ENCODE measurements at regions not wholly inside any gene's neighbourhood (a gene's known extent, or its start where the extent isn't known, plus 50 kb on each side); places are given as distances from the start of the nearest gene placed in this dataset.

- no peaks in the 10 kb centered on the region for H3K4me1 ChIP-seq (ENCODE audit: insufficient read depth)
- 38 to 42% methylated on average over 3 of the region's 3 CpGs for WGBS, 2 experiments (ENCODE audit: low coverage in 1 of 2, low lambda C conversion rate in 2 of 2, missing lambda C conversion rate in 2 of 2)
These were observed 1313.3 kb downstream of the ROBO2 start for GRCh38 chr3:78353231-78353630.

DNA sequence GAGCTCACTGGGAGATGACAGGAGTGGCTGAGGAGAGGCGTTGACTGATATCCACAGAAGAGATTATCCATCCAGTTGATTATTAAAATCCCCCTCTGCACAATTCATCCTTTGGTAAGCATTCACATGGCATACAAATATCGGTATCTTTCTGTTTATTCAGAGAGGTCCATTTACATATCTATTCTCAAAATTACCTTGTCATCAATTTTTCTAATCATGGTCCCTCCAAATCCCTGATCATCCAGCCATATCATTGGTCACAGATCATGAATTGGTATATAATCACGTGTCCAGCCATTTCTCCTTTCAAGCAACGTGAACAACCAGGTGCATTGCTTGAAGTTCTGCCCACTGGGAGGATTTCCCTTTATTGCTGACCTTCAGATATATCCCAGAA is 1321.0 kb downstream of the ROBO2 start:
- Histone ChIP-seq H3K36me3 (ENCODE audit: low read depth) (no peaks in the 10 kb centered on the region), H3K9me3 (ENCODE audit: low read depth) (no peaks in the 10 kb centered on the region), H3K4me2 (ENCODE audit: unreplicated experiment) (no peak overlapping the region), H3K4me1 (ENCODE audit: insufficient read depth) (no peaks in the 10 kb centered on the region), H3K27me3 (replicated peaks; ENCODE audit: insufficient read depth) (no peaks in the 10 kb centered on the region), H2AFZ (no peak overlapping the region), H3F3A (ENCODE audit: insufficient read depth) (no peaks in the 10 kb centered on the region), H4K20me1 (ENCODE audit: insufficient read depth) (no peaks in the 10 kb centered on the region), H3K9me2 (ENCODE audit: insufficient read depth) (no peaks in the 10 kb centered on the region), H3K9ac (no peak overlapping the region), H3K79me2 (ENCODE audit: insufficient read depth) (no peaks in the 10 kb centered on the region), H3K27ac (no peak overlapping the region), H3K4me3 (no peak overlapping the region)
- WGBS, 2 experiments (ENCODE audit: low coverage in 1 of 2, low lambda C conversion rate in 2 of 2, missing lambda C conversion rate in 2 of 2): 19 to 21% methylated on average over 4 of the region's 4 CpGs
- in situ Hi-C loops (cut with MboI): no loop called here
- TF ChIP-seq EZH2phosphoT487 (IDR thresholded peaks at IDR 0.05; ENCODE audit: insufficient read depth, low read depth) (no peak), EZH2 (IDR thresholded peaks at IDR 0.05; ENCODE audit: insufficient read depth, poor library complexity, severe bottlenecking) (no peak)
- DNase-seq: no peak

More at GRCh38 chr3:78353231-78353630, 1313.3 kb downstream of the ROBO2 start:
- no peaks in the 10 kb centered on the region for H4K20me1 ChIP-seq (ENCODE audit: insufficient read depth)
- no peak overlapping the region for H3K4me3 ChIP-seq
- 0 out of 2 replicates have a peak, but pooled peaks cover 5% of the 10 kb centered on the region for H3K9me2 ChIP-seq (ENCODE audit: insufficient read depth)
- H3K79me2 ChIP-seq (ENCODE audit: insufficient read depth): no peaks in the 10 kb centered on the region
- no peak overlapping the region for H3K4me2 ChIP-seq (ENCODE audit: unreplicated experiment)
- no peaks in the 10 kb centered on the region for H3F3A ChIP-seq (ENCODE audit: insufficient read depth)
- no peak overlapping the region for H2AFZ ChIP-seq
- no peaks in the 10 kb centered on the region for H3K36me3 ChIP-seq (ENCODE audit: low read depth)
- H3K27ac ChIP-seq: no peak overlapping the region
- no peak for DNase-seq
- no peak for TF ChIP-seq EZH2 (IDR thresholded peaks at IDR 0.05; ENCODE audit: insufficient read depth, poor library complexity, severe bottlenecking)
- no peak for TF ChIP-seq EZH2phosphoT487 (IDR thresholded peaks at IDR 0.05; ENCODE audit: insufficient read depth, low read depth)
- H3K27me3 ChIP-seq (replicated peaks; ENCODE audit: insufficient read depth): no peaks in the 10 kb centered on the region
- in situ Hi-C loops (cut with MboI): no loop called here
- no peak overlapping the region for H3K9ac ChIP-seq
- no peaks in the 10 kb centered on the region for H3K9me3 ChIP-seq (ENCODE audit: low read depth)

- H3K4me3 ChIP-seq: no peak overlapping the region
- H3K4me2 ChIP-seq (ENCODE audit: unreplicated experiment): no peak overlapping the region
- no peaks in the 10 kb centered on the region for H3K9me2 ChIP-seq (ENCODE audit: insufficient read depth)
- H3K79me2 ChIP-seq (ENCODE audit: insufficient read depth): no peaks in the 10 kb centered on the region
- WGBS, 2 experiments (ENCODE audit: low coverage in 1 of 2, low lambda C conversion rate in 2 of 2, missing lambda C conversion rate in 2 of 2): 58 to 61% methylated on average over 8 of the region's 8 CpGs
- in situ Hi-C loops (cut with MboI): no loop called here
- no peaks in the 10 kb centered on the region for H3K4me1 ChIP-seq (ENCODE audit: insufficient read depth)
- no peaks in the 10 kb centered on the region for H3K9me3 ChIP-seq (ENCODE audit: low read depth)
- H4K20me1 ChIP-seq (ENCODE audit: insufficient read depth): no peaks in the 10 kb centered on the region
- H3K27me3 ChIP-seq (replicated peaks; ENCODE audit: insufficient read depth): no peaks in the 10 kb centered on the region
- H3K9ac ChIP-seq: no peak overlapping the region
- no peaks in the 10 kb centered on the region for H3F3A ChIP-seq (ENCODE audit: insufficient read depth)
- no peak overlapping the region for H3K27ac ChIP-seq
- no peaks in the 10 kb centered on the region for H3K36me3 ChIP-seq (ENCODE audit: low read depth)
- TF ChIP-seq EZH2 (IDR thresholded peaks at IDR 0.05; ENCODE audit: insufficient read depth, poor library complexity, severe bottlenecking) (no peak), EZH2phosphoT487 (IDR thresholded peaks at IDR 0.05; ENCODE audit: insufficient read depth, low read depth) (no peak)
- DNase-seq: peak; percentile 5
- no peak overlapping the region for H2AFZ ChIP-seq
These were observed 1328.9 kb downstream of the ROBO2 start for GRCh38 chr3:78368636-78369345.

- Histone ChIP-seq H3F3A (ENCODE audit: insufficient read depth) (no peaks in the 10 kb centered on the region), H3K27me3 (replicated peaks; ENCODE audit: insufficient read depth) (no peaks in the 10 kb centered on the region), H3K79me2 (ENCODE audit: insufficient read depth) (no peaks in the 10 kb centered on the region), H3K36me3 (ENCODE audit: low read depth) (no peaks in the 10 kb centered on the region), H3K9ac (no peak overlapping the region), H3K4me3 (no peak overlapping the region), H4K20me1 (ENCODE audit: insufficient read depth) (no peaks in the 10 kb centered on the region), H3K9me3 (ENCODE audit: low read depth) (no peaks in the 10 kb centered on the region), H3K9me2 (ENCODE audit: insufficient read depth) (no peaks in the 10 kb centered on the region; the same call in 1 of the 2 replicates), H3K27ac (no peak overlapping the region), H3K4me1 (ENCODE audit: insufficient read depth) (no peaks in the 10 kb centered on the region), H3K4me2 (ENCODE audit: unreplicated experiment) (no peak overlapping the region), H2AFZ (no peak overlapping the region)
- DNase-seq: no peak
- no peak for TF ChIP-seq EZH2 (IDR thresholded peaks at IDR 0.05; ENCODE audit: insufficient read depth, poor library complexity, severe bottlenecking)
- no peak for TF ChIP-seq EZH2phosphoT487 (IDR thresholded peaks at IDR 0.05; ENCODE audit: insufficient read depth, low read depth)
- in situ Hi-C loops (cut with MboI): no loop called here
- 6 to 7% methylated on average over 1 of the region's 1 CpG for WGBS, 2 experiments (ENCODE audit: low coverage in 1 of 2, low lambda C conversion rate in 2 of 2, missing lambda C conversion rate in 2 of 2)
These were observed 1350.3 kb downstream of the ROBO2 start for GRCh38 chr3:78390221-78390620.

Data from GM23248 (cell line).